ENCODE measurements at regions not wholly inside any gene's neighbourhood (a gene's known extent, or its start where the extent isn't known, plus 50 kb on each side); places are given as distances from the start of the nearest gene placed in this dataset.

DNA sequence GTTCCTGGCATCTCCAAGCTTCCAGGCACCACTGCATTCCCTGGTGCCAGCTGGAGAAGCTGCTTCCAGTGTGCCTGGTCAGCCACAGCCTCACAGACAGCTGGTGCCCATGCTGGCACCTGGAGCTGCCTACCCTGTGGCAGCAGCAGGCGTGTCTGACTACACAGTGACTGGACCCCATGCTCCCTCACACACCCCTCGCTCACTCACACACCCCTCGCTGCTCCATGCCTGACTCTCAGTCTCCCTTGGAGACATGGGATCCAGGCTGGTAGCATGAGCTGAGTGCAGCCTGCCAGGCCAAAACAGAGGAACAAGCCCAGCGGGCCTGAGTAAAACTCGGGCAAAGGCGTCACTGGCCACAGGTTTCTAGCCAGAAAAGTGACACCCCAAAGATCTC is 59.1 kb upstream of the SMIM36 start:
- no CpG with 5 or more reads among the region's 6 CpGs for WGBS, 2 donors (ENCODE audit: extremely low coverage in 2 of 2, insufficient read length in 2 of 2, insufficient replicate concordance in 1 of 2)
- H2BK15ac ChIP-seq (ENCODE audit: low read length) = no peak overlapping the region
- H2BK5ac ChIP-seq (ENCODE audit: low read length) = no peak overlapping the region
- no peak overlapping the region for H2BK120ac ChIP-seq (ENCODE audit: low read depth, low read length)
- H2AFZ ChIP-seq (ENCODE audit: low read length) = no peak overlapping the region
- H4K91ac ChIP-seq (ENCODE audit: low read depth, low read length, poor library complexity) = no peak overlapping the region
- H3K18ac ChIP-seq (ENCODE audit: low read length) = peak overlapping the region; percentile 54
- no peak overlapping the region for H3K4me2 ChIP-seq (ENCODE audit: insufficient read depth, low read length, poor library complexity, severe bottlenecking)
- H3K27ac ChIP-seq (replicated peaks; ENCODE audit: low read length) = no peak overlapping the region
- H2BK12ac ChIP-seq (ENCODE audit: low read length) = no peak overlapping the region
- no peaks in the 10 kb centered on the region for H3K36me3 ChIP-seq (replicated peaks in 1 of 2; ENCODE audit: control insufficient read depth in 2 of 2, insufficient read depth in 2 of 2, low read length in 2 of 2)
- no peak overlapping the region for H3K14ac ChIP-seq (ENCODE audit: low read length)
- H4K8ac ChIP-seq (ENCODE audit: low read depth, low read length) = no peak overlapping the region
- H3K9me3 ChIP-seq (replicated peaks in 1 of 2; ENCODE audit: control insufficient read depth in 2 of 2, insufficient read depth in 1 of 2, low read depth in 1 of 2, low read length in 2 of 2) = no peaks in the 10 kb centered on the region
- H3K79me1 ChIP-seq (ENCODE audit: low read depth, low read length) = no peaks in the 10 kb centered on the region
- H3K4ac ChIP-seq (ENCODE audit: low read length) = peak overlapping the region; percentile 45
- no peak for DNase-seq (ENCODE audit: low spot score)
- no peak overlapping the region for H3K9ac ChIP-seq (ENCODE audit: low read depth, low read length, poor library complexity)
- no peak overlapping the region for H2AK5ac ChIP-seq (ENCODE audit: low read depth, low read length)
- no peaks in the 10 kb centered on the region for H3K27me3 ChIP-seq (ENCODE audit: control insufficient read depth in 3 of 3, insufficient read depth in 3 of 3, low read depth in 1 of 3, low read length in 3 of 3)
- H3K4me1 ChIP-seq (ENCODE audit: control insufficient read depth in 2 of 2, insufficient read depth in 1 of 2, low read depth in 1 of 2, low read length in 2 of 2) = no peaks in the 10 kb centered on the region
- H3K4me3 ChIP-seq (ENCODE audit: low read length in 2 of 2) = no peak overlapping the region
- H3K23ac ChIP-seq (ENCODE audit: low read depth, low read length, poor library complexity) = peak overlapping the region; percentile 53

- no peak for DNase-seq (ENCODE audit: low spot score)
- Histone ChIP-seq H3K23ac (ENCODE audit: low read depth, low read length, poor library complexity) (no peak overlapping the region), H2BK5ac (ENCODE audit: low read length) (no peak overlapping the region), H2BK120ac (ENCODE audit: low read depth, low read length) (no peak overlapping the region), H3K18ac (ENCODE audit: low read length) (no peak overlapping the region), H2BK12ac (ENCODE audit: low read length) (no peak overlapping the region), H3K79me1 (ENCODE audit: low read depth, low read length) (no peaks in the 10 kb centered on the region), H3K4me3 (ENCODE audit: low read length in 2 of 2) (no peak overlapping the region), H2AFZ (ENCODE audit: low read length) (no peak overlapping the region), H3K9ac (ENCODE audit: low read depth, low read length, poor library complexity) (no peak overlapping the region), H3K9me3 (replicated peaks in 1 of 2; ENCODE audit: control insufficient read depth in 2 of 2, insufficient read depth in 1 of 2, low read depth in 1 of 2, low read length in 2 of 2) (no peaks in the 10 kb centered on the region), H3K27ac (replicated peaks; ENCODE audit: low read length) (no peak overlapping the region), H3K4ac (ENCODE audit: low read length) (no peak overlapping the region), H2AK5ac (ENCODE audit: low read depth, low read length) (no peak overlapping the region), H3K27me3 (ENCODE audit: control insufficient read depth in 3 of 3, insufficient read depth in 3 of 3, low read depth in 1 of 3, low read length in 3 of 3) (no peaks in the 10 kb centered on the region), H3K14ac (ENCODE audit: low read length) (no peak overlapping the region), H3K36me3 (replicated peaks in 1 of 2; ENCODE audit: control insufficient read depth in 2 of 2, insufficient read depth in 2 of 2, low read length in 2 of 2) (no peaks in the 10 kb centered on the region), H3K4me2 (ENCODE audit: insufficient read depth, low read length, poor library complexity, severe bottlenecking) (no peak overlapping the region), H4K8ac (ENCODE audit: low read depth, low read length) (no peak overlapping the region), H2BK15ac (ENCODE audit: low read length) (no peak overlapping the region), H4K91ac (ENCODE audit: low read depth, low read length, poor library complexity) (no peak overlapping the region), H3K4me1 (ENCODE audit: control insufficient read depth in 2 of 2, insufficient read depth in 1 of 2, low read depth in 1 of 2, low read length in 2 of 2) (no peaks in the 10 kb centered on the region)
- no CpG with 5 or more reads among the region's 6 CpGs for WGBS, 2 donors (ENCODE audit: extremely low coverage in 2 of 2, insufficient read length in 2 of 2, insufficient replicate concordance in 1 of 2)
Measured at GRCh38 chr17:55567240-55568214, 56.3 kb upstream of the SMIM36 start.

GRCh38 chr17:55564081-55564480 is 52.8 kb upstream of the SMIM36 start:
- H3K79me1 ChIP-seq (ENCODE audit: low read depth, low read length) = no peaks in the 10 kb centered on the region
- no peak overlapping the region for H3K4me3 ChIP-seq (ENCODE audit: low read length in 2 of 2)
- no peak overlapping the region for H2AK5ac ChIP-seq (ENCODE audit: low read depth, low read length)
- no peak for DNase-seq (ENCODE audit: low spot score)
- no peak overlapping the region for H4K8ac ChIP-seq (ENCODE audit: low read depth, low read length)
- no peak overlapping the region for H3K18ac ChIP-seq (ENCODE audit: low read length)
- no peak overlapping the region for H2BK5ac ChIP-seq (ENCODE audit: low read length)
- H3K27me3 ChIP-seq (ENCODE audit: control insufficient read depth in 3 of 3, insufficient read depth in 3 of 3, low read depth in 1 of 3, low read length in 3 of 3) = no peaks in the 10 kb centered on the region
- no peak overlapping the region for H2BK120ac ChIP-seq (ENCODE audit: low read depth, low read length)
- H3K14ac ChIP-seq (ENCODE audit: low read length) = no peak overlapping the region
- H4K91ac ChIP-seq (ENCODE audit: low read depth, low read length, poor library complexity) = no peak overlapping the region
- H2BK15ac ChIP-seq (ENCODE audit: low read length) = no peak overlapping the region
- no peak overlapping the region for H3K9ac ChIP-seq (ENCODE audit: low read depth, low read length, poor library complexity)
- no peaks in the 10 kb centered on the region for H3K4me1 ChIP-seq (ENCODE audit: control insufficient read depth in 2 of 2, insufficient read depth in 1 of 2, low read depth in 1 of 2, low read length in 2 of 2)
- no peak overlapping the region for H3K4me2 ChIP-seq (ENCODE audit: insufficient read depth, low read length, poor library complexity, severe bottlenecking)
- no peak overlapping the region for H2BK12ac ChIP-seq (ENCODE audit: low read length)
- no peak overlapping the region for H3K4ac ChIP-seq (ENCODE audit: low read length)
- H2AFZ ChIP-seq (ENCODE audit: low read length) = no peak overlapping the region
- no peak overlapping the region for H3K27ac ChIP-seq (replicated peaks; ENCODE audit: low read length)
- no CpG with 5 or more reads among the region's 2 CpGs for WGBS, 2 donors (ENCODE audit: extremely low coverage in 2 of 2, insufficient read length in 2 of 2, insufficient replicate concordance in 1 of 2)
- H3K23ac ChIP-seq (ENCODE audit: low read depth, low read length, poor library complexity) = no peak overlapping the region
- no peaks in the 10 kb centered on the region for H3K36me3 ChIP-seq (replicated peaks in 1 of 2; ENCODE audit: control insufficient read depth in 2 of 2, insufficient read depth in 2 of 2, low read length in 2 of 2)
- H3K9me3 ChIP-seq (replicated peaks in 1 of 2; ENCODE audit: control insufficient read depth in 2 of 2, insufficient read depth in 1 of 2, low read depth in 1 of 2, low read length in 2 of 2) = no peaks in the 10 kb centered on the region

GRCh38 chr17:55563363-55563762 is 52.1 kb upstream of the SMIM36 start:
- H2AK5ac ChIP-seq (ENCODE audit: low read depth, low read length) = no peak overlapping the region
- H3K23ac ChIP-seq (ENCODE audit: low read depth, low read length, poor library complexity) = no peak overlapping the region
- no peaks in the 10 kb centered on the region for H3K4me1 ChIP-seq (ENCODE audit: control insufficient read depth in 2 of 2, insufficient read depth in 1 of 2, low read depth in 1 of 2, low read length in 2 of 2)
- no peaks in the 10 kb centered on the region for H3K79me1 ChIP-seq (ENCODE audit: low read depth, low read length)
- no peak for DNase-seq (ENCODE audit: low spot score)
- no peak overlapping the region for H3K4ac ChIP-seq (ENCODE audit: low read length)
- no peaks in the 10 kb centered on the region for H3K36me3 ChIP-seq (replicated peaks in 1 of 2; ENCODE audit: control insufficient read depth in 2 of 2, insufficient read depth in 2 of 2, low read length in 2 of 2)
- no peaks in the 10 kb centered on the region for H3K9me3 ChIP-seq (replicated peaks in 1 of 2; ENCODE audit: control insufficient read depth in 2 of 2, insufficient read depth in 1 of 2, low read depth in 1 of 2, low read length in 2 of 2)
- H3K27ac ChIP-seq (replicated peaks; ENCODE audit: low read length) = no peak overlapping the region
- H3K14ac ChIP-seq (ENCODE audit: low read length) = no peak overlapping the region
- no peak overlapping the region for H2BK15ac ChIP-seq (ENCODE audit: low read length)
- no peak overlapping the region for H3K4me3 ChIP-seq (ENCODE audit: low read length in 2 of 2)
- H3K4me2 ChIP-seq (ENCODE audit: insufficient read depth, low read length, poor library complexity, severe bottlenecking) = no peak overlapping the region
- H2BK5ac ChIP-seq (ENCODE audit: low read length) = no peak overlapping the region
- H2AFZ ChIP-seq (ENCODE audit: low read length) = no peak overlapping the region
- no CpG with 5 or more reads among the region's 1 CpG for WGBS, 2 donors (ENCODE audit: extremely low coverage in 2 of 2, insufficient read length in 2 of 2, insufficient replicate concordance in 1 of 2)
- no peaks in the 10 kb centered on the region for H3K27me3 ChIP-seq (ENCODE audit: control insufficient read depth in 3 of 3, insufficient read depth in 3 of 3, low read depth in 1 of 3, low read length in 3 of 3)
- H2BK12ac ChIP-seq (ENCODE audit: low read length) = no peak overlapping the region
- H4K91ac ChIP-seq (ENCODE audit: low read depth, low read length, poor library complexity) = no peak overlapping the region
- H3K9ac ChIP-seq (ENCODE audit: low read depth, low read length, poor library complexity) = no peak overlapping the region
- no peak overlapping the region for H4K8ac ChIP-seq (ENCODE audit: low read depth, low read length)
- no peak overlapping the region for H3K18ac ChIP-seq (ENCODE audit: low read length)
- no peak overlapping the region for H2BK120ac ChIP-seq (ENCODE audit: low read depth, low read length)
